ENCODE measurements at regions not wholly inside any gene's neighbourhood (a gene's known extent, or its start where the extent isn't known, plus 50 kb on each side); places are given as distances from the start of the nearest gene placed in this dataset.

- BruUV-seq (replicated peaks), result no TSS peak
These were observed 968.8 kb downstream of the TLE1 start for GRCh38 chr9:80720579-80720978.

GRCh38 chr9:80707120-80707519 is 982.2 kb downstream of the TLE1 start:
- intact Hi-C loops (cut with micrococcal nuclease), result no loop called here
- peaks cover 32% of the 10 kb centered on the region for H3K9me3 Mint-ChIP-seq (ENCODE audit: unreplicated experiment)
- H3K4me1 Mint-ChIP-seq (ENCODE audit: insufficient read depth, unreplicated experiment), result peaks cover 11% of the 10 kb centered on the region
- CTCF ChIA-PET, result no interaction called here
- H3K4me3 Mint-ChIP-seq (ENCODE audit: unreplicated experiment), result no peak overlapping the region
- no peaks in the 10 kb centered on the region for H3K36me3 Mint-ChIP-seq (ENCODE audit: insufficient read depth, unreplicated experiment)
- POLR2A ChIA-PET, result no interaction called here
- peak overlapping the region; percentile 61 for H3K27ac Mint-ChIP-seq (ENCODE audit: low read depth, unreplicated experiment)
- no TSS peak for BruUV-seq (replicated peaks)
- H3K27me3 Mint-ChIP-seq (ENCODE audit: insufficient read depth, unreplicated experiment), result no peaks in the 10 kb centered on the region
- no peak for TF ChIP-seq CTCF (IDR thresholded peaks at IDR 0.05; ENCODE audit: unreplicated experiment)
- peak; percentile 23 for DNase-seq (ENCODE audit: unreplicated experiment)

More at GRCh38 chr9:80720579-80720978, 968.8 kb downstream of the TLE1 start:
- peak; percentile 43 for DNase-seq (ENCODE audit: unreplicated experiment)
- Mint-ChIP-seq H3K27ac (ENCODE audit: low read depth, unreplicated experiment) (no peak overlapping the region), H3K4me3 (ENCODE audit: unreplicated experiment) (no peak overlapping the region), H3K4me1 (ENCODE audit: insufficient read depth, unreplicated experiment) (no peaks in the 10 kb centered on the region), H3K27me3 (ENCODE audit: insufficient read depth, unreplicated experiment) (no peaks in the 10 kb centered on the region), H3K36me3 (ENCODE audit: insufficient read depth, unreplicated experiment) (no peaks in the 10 kb centered on the region), H3K9me3 (ENCODE audit: unreplicated experiment) (peaks cover 10% of the 10 kb centered on the region)
- ChIA-PET POLR2A (interaction anchor here (0.5 to 1.1 kb wide), 2 partner anchors 12 to 27 kb away, joined by 3 read pairs; no protein-coding TSS in a partner anchor), CTCF (interaction anchor here (1.1 to 1.2 kb wide), 2 partner anchors 10 to 11 kb away, joined by 4 to 5 read pairs; no protein-coding TSS in a partner anchor)
- no peak for TF ChIP-seq CTCF (IDR thresholded peaks at IDR 0.05; ENCODE audit: unreplicated experiment)
- intact Hi-C loops (cut with micrococcal nuclease), result no loop called here

- no peak for DNase-seq (ENCODE audit: unreplicated experiment)
- Mint-ChIP-seq H3K9me3 (ENCODE audit: unreplicated experiment) (peaks cover 3% of the 10 kb centered on the region), H3K36me3 (ENCODE audit: insufficient read depth, unreplicated experiment) (no peaks in the 10 kb centered on the region), H3K4me1 (ENCODE audit: insufficient read depth, unreplicated experiment) (peaks cover 15% of the 10 kb centered on the region), H3K4me3 (ENCODE audit: unreplicated experiment) (no peak overlapping the region), H3K27me3 (ENCODE audit: insufficient read depth, unreplicated experiment) (no peaks in the 10 kb centered on the region), H3K27ac (ENCODE audit: low read depth, unreplicated experiment) (no peak overlapping the region)
- ChIA-PET CTCF (no interaction called here), POLR2A (interaction anchor here (0.6 kb wide), 1 partner anchor 252 kb away, joined by 3 read pairs; no protein-coding TSS in a partner anchor)
- no peak for TF ChIP-seq CTCF (IDR thresholded peaks at IDR 0.05; ENCODE audit: unreplicated experiment)
- intact Hi-C loops (cut with micrococcal nuclease), result no loop called here
- BruUV-seq (replicated peaks), result no TSS peak
These were observed 988.3 kb downstream of the TLE1 start for GRCh38 chr9:80701061-80701460.

- intact Hi-C loops (cut with micrococcal nuclease), result no loop called here
- TF ChIP-seq CTCF (IDR thresholded peaks at IDR 0.05; ENCODE audit: unreplicated experiment), result no peak
- Mint-ChIP-seq H3K36me3 (ENCODE audit: insufficient read depth, unreplicated experiment) (no peaks in the 10 kb centered on the region), H3K4me1 (ENCODE audit: insufficient read depth, unreplicated experiment) (peaks cover 15% of the 10 kb centered on the region), H3K27ac (ENCODE audit: low read depth, unreplicated experiment) (no peak overlapping the region), H3K27me3 (ENCODE audit: insufficient read depth, unreplicated experiment) (no peaks in the 10 kb centered on the region), H3K4me3 (ENCODE audit: unreplicated experiment) (no peak overlapping the region), H3K9me3 (ENCODE audit: unreplicated experiment) (no peaks in the 10 kb centered on the region)
- ChIA-PET CTCF (interaction anchor here (0.6 to 0.7 kb wide), 2 partner anchors 12 to 419 kb away, joined by 3 to 4 read pairs; no protein-coding TSS in a partner anchor), POLR2A (interaction anchor here (0.8 to 0.9 kb wide), 4 partner anchors 15 to 690 kb away, joined by 3 read pairs; no protein-coding TSS in a partner anchor)
- BruUV-seq (replicated peaks), result no TSS peak
- peak; percentile 47 for DNase-seq (ENCODE audit: unreplicated experiment)
These were observed 989.8 kb downstream of the TLE1 start for GRCh38 chr9:80699511-80699998.

Data from MCF 10A (cell line).